BE2C (cell line): ENCODE measurements at regions not wholly inside any gene's neighbourhood (a gene's known extent, or its start where the extent isn't known, plus 50 kb on each side); places are given as distances from the start of the nearest gene placed in this dataset.
"Not testable (repeated sequence)": the region's sequence is repeated elsewhere in the genome, so short reads cannot be mapped to it uniquely, and the experiment has no call there.

Experiments used
- DNase-seq: peaks from one replicate; pipeline ENCODE4 v3.0.0-alpha.2; 2020
- H3K27me3 ChIP-seq: fragments of 250-450 bp; sonication (Bioruptor Pico); 2 replicates; pipeline ENCODE4 v1.5.1; 2020; ENCODE audit warnings: mild to moderate bottlenecking
- H3K36me3 ChIP-seq: fragments of 250-450 bp; sonication (Bioruptor Pico); 2 replicates; pipeline ENCODE4 v1.5.1; 2020; ENCODE audit warnings: mild to moderate bottlenecking
- H3K4me1 ChIP-seq: fragments of 250-450 bp; sonication (Bioruptor Pico); 2 replicates; pipeline ENCODE4 v1.5.1; 2020
- H3K4me3 ChIP-seq: 2 replicates; pipeline ENCODE4 v1.5.1; 2011; ENCODE audit warnings: low read depth, low read length
- H3K9me3 ChIP-seq: fragments of 250-450 bp; sonication (Bioruptor Pico); 2 replicates; pipeline ENCODE4 v1.5.1; 2020
- CTCF ChIP-seq: IDR thresholded peaks from 2 replicates; pipeline ENCODE4 v1.5.1; 2012; ENCODE audit warnings: mild to moderate bottlenecking, low read depth, low read length

GRCh38 chr6:27532820-27533538 lies 60.1 kb upstream of the ZNF184 start:
- TF ChIP-seq CTCF, result no peak
- Histone ChIP-seq H3K36me3 (no peaks in the 10 kb centered on the region), H3K4me1 (no peaks in the 10 kb centered on the region), H3K9me3 (no peaks in the 10 kb centered on the region), H3K27me3 (peaks cover 25% of the 10 kb centered on the region), H3K4me3 (no peak overlapping the region)
- DNase-seq, result no peak

GRCh38 chr6:27531772-27532459 lies 59.0 kb upstream of the ZNF184 start:
- peak; percentile 47 for DNase-seq
- H3K27me3 ChIP-seq, result peaks cover 19% of the 10 kb centered on the region
- no peak for TF ChIP-seq CTCF
- no peaks in the 10 kb centered on the region for H3K4me1 ChIP-seq
- no peaks in the 10 kb centered on the region for H3K36me3 ChIP-seq
- H3K4me3 ChIP-seq, result no peak overlapping the region
- H3K9me3 ChIP-seq, result no peaks in the 10 kb centered on the region

- DNase-seq, H3K36me3 ChIP-seq, H3K27me3 ChIP-seq, H3K9me3 ChIP-seq, H3K4me3 ChIP-seq, H3K4me1 ChIP-seq: not testable (repeated sequence)
These were observed 56.9 kb upstream of the ZNF184 start for GRCh38 chr6:27529796-27530195.

GRCh38 chr6:27528714-27529113 lies 55.8 kb upstream of the ZNF184 start:
- Histone ChIP-seq H3K4me3 (no peak overlapping the region), H3K36me3 (no peaks in the 10 kb centered on the region), H3K9me3 (no peaks in the 10 kb centered on the region), H3K27me3 (no peaks in the 10 kb centered on the region; the same call in 1 of the 2 replicates), H3K4me1 (no peaks in the 10 kb centered on the region)
- DNase-seq, result no peak
- TF ChIP-seq CTCF, result no peak
